GM21528 (cell line): ENCODE measurements at regions not wholly inside any gene's neighbourhood (a gene's known extent, or its start where the extent isn't known, plus 50 kb on each side); places are given as distances from the start of the nearest gene placed in this dataset.
"Not testable (repeated sequence)": the region's sequence is repeated elsewhere in the genome, so short reads cannot be mapped to it uniquely, and the experiment has no call there.

Source experiments
- ATAC-seq: cut with Tn5 transposase; IDR thresholded peaks from one replicate; pipeline ENCODE4 v1.9.1; 2021; ENCODE audit warnings: mild to moderate bottlenecking, moderate library complexity; ENCODE audit not compliant: unreplicated experiment, low FRiP score

DNA sequence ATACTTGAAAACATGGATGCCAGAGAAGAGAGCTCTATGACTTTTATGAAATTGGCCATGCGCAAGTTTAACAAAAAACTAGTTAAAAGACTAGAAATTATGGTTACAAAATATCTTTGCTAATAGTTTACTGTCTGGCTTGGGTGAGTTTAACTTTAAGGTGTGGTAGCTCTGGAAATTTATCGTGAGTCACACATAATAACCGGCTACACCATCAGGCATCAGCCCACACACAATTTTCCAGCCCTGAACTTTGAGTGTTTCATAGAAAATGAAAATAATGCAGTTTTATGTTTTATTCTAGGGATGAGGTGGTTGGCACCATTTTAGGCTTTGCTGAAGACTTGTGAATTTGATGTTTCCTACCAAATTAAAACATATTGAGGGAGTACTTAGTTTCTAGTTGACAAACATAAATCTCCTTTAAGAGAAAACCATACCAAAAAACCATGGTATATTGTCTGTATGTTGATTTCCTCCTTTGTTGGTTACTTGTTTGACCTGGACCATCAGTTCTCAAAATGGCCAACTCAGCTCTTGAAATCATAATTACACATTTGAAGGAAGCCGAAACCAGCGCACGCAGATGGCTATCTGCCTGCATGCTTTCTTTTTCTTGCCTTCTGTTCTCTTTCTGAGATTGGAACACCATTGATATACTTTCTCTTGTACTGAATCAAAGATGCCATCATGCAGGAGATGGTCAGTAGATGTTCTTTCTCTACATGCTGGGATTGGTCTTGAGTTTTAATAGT is 125.1 kb downstream of the AKAP11 start:
- no peak for ATAC-seq

DNA sequence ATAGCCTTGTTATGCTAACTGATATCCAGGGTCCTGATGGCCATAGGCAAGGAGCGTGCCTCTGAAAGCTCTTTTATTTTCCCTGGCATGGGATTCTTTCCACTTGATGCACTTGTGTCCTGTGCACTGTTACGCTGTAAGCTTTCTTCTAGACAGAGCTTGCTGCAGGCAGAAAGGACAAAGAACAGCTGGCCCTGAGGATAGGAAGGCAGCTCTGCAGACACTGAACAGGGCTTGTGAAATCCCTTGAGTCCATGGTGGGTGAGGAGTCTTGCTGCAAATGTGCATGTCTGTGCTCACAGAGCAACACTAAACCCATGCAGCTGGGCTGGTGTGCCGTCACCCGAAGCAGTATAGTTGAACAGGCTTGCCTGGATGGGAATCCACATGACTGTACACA is 126.6 kb downstream of the AKAP11 start:
- no peak for ATAC-seq

DNA sequence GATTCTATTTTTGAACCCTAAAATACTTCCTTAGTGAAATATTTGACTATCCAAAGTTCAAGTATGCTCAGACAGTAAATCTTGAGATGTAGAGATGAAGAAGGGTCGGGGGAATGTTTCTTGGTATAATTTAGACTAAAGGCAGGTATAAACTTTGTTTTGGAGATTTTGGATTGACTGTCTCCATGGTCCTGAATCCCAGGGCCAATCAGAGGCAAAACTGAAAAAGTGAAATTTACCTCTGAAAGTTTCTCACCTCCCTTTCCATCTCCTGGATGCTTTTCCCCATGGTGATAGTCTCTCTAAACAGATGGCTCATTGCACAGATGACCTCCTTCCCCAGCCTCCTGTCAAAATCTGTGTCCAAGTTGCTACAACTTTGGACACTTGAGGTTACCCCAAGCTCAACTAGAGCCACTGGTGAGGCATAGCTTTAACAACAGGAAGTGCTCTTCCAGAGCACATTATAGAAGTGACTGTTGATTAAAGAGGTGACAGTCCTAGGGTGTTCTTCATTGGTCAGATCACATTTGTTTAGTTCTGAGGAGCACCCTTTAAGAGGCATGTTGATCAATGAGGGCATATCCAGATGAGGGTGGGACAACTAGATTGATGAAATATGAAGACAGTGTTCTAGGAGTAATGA is 128.4 kb downstream of the AKAP11 start:
- no peak for ATAC-seq

DNA sequence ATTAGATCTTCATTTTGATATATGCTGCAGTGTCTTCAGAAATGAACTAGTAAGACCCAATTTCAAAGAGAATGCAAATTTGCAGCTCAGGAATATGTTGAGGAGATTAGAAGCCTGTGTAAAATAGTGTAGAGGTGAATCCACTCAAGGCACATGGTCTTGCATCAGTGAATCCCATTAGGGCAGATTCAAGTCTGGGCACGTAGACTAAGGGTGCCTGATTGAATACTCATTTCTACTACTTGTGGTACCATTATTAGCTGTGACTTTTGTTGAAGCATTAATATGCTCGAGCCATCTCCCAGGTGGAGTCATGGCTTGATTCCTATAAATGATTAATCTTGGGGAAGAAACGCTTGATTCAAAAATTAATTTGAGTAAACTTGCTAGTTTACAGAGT is 129.4 kb downstream of the AKAP11 start:
- ATAC-seq: no peak

DNA sequence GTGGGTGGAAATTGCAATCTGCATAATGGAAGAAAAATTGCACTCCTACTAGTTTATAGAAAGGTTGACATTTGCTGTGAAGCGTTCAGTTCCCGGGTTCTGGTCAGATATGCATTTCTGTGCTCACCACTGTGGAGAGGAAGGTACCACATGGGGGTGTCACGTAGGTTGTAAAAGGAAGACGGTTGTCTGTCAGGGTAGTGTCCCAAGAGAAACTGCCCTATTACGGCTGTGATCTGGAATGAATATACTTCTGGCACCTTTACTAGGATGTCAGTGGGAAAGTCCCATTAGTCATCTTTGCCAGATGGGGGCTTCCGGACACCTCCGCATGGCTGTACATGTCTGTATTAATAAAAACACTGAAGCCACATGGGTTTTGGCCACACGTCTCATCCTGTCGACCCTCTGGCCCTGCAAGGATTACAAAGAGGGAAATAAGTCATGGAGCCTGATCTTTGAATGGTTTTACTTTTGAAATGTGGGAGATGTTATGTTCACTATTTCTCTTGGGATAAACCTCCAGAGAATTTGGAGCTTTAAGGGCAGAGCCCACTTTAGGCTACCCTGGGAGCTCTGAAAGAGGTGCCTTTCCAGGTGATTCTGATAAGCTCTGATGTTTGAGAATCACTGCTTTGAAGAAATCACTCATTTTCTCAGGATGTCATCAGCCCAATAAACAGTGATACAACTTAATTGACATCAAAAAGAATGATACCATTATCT is 133.9 kb downstream of the AKAP11 start:
- peak; percentile 71 for ATAC-seq

DNA sequence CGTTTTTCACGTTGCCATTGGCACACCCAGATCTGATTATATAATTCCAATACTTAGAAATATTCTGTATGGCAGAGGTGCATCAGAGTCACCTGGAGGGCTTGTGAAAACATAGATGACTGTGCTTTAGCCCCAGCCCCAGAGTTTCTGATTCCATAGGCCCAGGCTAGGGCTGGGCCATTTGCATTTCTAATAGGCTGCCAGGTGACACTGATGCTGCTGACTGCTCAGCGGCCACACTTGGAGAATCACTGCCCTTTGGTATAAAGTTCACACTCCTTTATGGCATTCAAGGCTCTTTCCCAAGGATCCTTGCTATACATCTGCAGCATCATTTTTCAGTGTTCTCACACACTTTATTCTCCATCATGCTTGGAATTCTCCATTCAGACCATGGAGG is 137.1 kb downstream of the AKAP11 start:
- no peak for ATAC-seq

DNA sequence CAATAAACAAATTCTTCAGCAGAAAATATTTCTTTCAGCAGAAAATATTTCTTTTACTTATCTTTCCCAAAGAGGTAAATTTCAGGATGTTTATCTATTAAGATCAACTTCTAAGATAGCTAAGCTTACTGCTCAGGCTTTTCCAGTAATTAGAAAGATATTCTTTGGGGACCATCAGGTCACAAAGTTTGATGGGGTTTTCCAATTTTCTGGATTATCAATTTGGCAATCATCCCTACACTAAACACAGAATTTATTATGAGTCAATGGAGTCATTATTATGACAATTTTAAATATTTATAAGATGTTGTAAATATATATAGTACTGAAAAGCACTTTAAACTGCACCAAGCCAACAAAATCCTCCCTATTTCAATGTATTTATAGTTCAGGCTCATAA is 137.6 kb downstream of the AKAP11 start:
- no peak for ATAC-seq

DNA sequence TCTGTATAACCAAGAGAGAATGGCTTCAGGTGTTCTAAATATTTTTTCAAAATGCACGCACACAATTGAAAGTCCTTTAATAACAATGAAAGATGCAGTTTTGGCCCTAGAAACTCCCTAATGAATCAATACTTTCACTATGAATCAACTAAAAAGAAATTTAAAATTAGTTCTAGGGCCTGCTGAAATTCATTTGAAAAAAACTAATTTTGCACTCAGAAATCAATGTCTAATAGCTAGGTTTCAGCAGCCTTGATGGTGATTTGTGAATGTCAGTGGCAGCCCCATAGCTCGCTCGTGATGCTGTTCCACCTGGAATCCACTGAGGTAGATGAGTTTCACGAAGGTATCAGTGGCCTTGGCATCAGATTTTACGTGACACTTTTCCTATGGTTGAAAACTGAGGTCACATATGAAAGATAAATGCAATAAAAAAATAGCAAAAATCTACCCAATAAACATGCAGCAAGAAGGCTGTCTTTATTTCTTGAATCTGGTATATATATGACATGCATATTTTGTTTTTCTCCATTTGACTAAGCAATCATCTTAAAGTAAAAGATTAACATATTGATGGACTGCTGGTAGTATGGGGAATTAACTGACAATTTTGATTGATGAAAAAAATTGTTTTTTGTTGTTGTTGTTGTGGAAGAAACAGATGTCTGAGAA is 141.0 kb downstream of the AKAP11 start:
- ATAC-seq: peak; percentile 53

DNA sequence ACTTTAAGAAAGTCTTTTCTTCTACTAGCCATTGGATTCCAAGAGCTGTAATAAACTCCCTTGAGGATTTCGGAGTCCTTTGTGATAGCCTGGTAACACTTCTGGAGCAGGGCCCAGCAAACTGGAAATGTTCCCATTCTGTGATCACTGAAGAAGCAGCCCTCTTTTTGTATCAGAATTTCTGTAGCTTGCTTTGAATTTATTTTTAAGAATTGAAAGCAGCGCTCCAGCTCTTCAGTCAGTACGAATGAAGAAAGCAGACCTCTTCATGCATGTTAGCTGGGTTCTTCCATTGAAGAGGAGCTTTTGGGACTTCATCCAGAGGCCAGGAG is 141.5 kb downstream of the AKAP11 start:
- ATAC-seq: no peak

DNA sequence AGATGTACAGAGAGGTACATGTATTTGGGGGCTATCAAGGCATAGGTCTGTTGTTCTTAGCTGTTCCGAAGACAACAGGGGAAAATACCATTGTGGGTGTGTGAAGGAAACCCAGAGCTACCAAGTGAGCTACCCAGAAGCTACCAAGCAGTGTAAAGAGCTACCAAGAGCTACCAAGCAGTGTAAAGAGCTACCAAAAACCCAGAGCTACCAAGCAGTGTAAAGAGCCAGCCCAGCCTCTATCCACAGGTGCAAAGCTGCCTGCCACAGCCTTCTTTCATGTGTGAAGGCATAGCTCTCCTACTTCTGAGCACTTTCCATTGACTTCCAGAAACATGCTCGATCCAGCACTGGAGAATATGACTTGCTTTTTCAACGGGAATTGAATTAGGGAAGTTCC is 145.7 kb downstream of the AKAP11 start:
- no peak for ATAC-seq

DNA sequence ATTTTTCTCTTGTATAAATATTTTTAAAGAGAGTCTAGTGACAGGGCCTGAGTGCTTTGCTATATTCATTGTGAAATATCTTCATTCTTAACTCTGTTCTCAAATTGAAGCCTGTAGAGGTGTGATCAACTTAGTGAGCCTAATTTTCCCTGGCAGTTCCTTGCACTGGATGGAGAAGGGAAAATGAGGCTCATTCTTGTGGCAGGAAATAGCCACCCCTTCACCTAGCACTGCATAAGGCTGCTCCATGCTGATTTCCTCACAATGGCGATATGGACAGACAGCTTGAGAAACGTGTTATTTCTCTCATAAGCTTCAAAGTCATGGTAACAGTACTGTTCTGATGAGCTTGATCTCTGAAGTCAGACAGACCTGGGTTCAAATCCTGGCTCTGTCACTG is 146.2 kb downstream of the AKAP11 start:
- ATAC-seq: no peak

DNA sequence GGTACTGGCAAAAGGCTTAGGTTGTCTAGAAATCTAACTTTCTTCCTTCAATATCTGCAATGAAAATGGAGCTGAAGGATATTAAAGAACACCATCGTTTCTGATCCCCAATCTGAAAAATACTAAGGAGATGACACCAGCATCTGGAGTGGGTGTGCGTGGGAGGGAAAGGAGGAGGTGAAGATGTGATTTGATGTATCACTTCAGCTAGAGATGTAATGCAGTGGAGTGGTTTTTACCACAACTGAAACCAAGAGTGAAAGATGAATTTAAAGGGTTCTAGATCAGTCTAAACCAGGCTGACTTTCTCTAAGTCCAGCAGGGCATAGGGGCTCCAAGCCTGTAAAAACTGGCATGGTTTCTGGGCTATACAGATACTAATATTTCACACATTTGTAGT is 148.4 kb downstream of the AKAP11 start:
- peak; percentile 74 for ATAC-seq

DNA sequence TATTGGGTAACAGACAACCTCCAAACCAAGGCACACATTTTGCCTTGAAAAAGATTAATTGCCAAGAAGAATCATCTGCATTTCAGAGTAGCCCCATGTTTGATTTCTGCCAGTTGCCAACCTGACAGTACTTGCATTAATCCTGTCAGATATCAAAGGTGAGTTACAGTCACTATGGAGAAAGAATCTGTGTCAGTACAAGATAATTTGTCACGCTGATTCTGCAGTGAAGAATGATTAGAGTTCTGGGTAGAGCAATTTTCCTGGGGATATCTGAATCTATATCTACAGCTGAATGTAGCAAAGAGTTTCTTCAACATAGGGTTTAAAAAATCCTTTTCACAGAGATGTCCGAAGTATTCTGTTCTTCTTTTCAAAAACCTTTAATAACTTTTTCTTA is 150.7 kb downstream of the AKAP11 start:
- no peak for ATAC-seq

DNA sequence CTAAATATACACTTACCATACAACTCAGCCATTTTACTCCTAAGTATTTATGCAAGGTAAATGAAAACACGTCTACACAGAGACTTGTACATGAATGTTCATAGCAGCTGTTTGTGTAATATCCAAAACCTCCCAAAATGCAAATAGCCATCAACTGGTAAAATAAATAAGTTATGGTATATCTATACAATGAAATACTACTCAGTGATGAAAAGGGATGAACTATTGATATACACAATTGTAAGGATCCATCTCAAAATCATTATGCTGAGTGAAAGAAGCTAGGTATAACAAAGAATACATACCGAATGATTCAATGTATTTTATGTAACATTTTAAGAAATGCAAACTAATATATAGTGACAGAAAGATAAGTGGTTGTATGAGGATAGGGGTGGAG is 149.8 kb upstream of the TNFSF11 start:
- no peak for ATAC-seq

DNA sequence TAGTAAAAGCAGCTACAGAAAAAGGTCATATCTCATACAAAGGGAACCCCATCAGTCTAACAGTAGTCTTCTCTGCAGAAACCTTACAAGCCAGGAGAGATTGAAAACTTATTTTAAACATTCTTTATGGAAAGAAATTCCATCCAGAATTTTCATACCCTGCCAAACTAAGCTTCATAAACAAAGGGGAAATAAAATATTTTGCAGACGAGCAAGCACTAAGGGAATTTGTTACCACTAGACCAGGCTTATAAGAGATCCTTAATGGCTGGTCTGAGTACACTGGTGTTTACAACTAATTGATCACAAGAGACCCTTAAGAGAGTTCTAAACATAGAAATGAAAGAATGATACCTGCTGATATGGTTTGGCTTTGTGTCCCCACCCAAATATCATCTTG is 128.6 kb upstream of the TNFSF11 start:
- ATAC-seq: no peak

DNA sequence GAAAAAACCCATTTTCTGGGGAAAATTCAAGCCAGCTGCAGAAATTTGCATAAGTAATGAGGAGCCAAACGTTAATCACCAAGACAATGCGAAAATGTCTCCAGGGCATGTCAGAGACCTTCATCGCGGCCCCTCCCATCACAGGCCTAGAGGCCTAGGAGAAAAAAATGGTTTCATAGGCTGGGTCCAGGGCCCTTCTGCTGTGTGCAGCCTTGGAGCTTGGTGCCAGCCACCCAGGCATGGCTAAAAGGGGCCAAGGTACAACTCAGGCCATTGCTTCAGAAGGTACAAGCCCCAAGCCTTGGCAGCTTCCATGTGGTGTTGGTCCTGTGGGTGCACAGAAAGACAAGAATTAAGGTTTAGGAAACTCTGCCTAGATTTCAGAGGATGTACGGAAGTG is 127.4 kb upstream of the TNFSF11 start:
- ATAC-seq: not testable (repeated sequence)

DNA sequence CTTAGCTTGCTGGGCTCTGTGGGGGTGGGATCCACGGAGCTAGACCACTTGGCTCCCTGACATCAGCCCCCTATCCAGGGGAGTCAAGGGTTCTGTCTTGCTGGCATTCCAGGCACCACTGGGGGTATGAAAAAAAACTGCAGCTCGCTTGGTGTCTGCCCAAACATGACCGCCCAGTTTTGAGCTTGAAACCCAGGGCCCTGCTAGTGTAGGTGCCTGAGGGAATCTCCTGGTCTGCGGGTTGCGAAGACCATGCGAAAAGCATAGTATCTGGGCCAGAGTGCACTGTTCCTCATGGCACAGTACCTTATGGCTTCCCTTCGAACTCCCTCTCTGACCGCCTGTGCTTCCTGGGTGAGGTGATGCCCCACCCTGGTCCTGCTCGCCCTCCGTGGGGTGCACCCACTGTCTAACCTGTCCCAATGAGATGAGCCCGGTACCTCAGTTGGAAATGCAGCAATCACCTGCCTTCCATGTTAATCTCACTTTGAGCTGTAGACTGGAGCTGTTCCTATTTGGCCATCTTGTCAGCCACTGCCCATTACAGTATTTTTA is 120.8 kb upstream of the TNFSF11 start:
- ATAC-seq: no peak

DNA sequence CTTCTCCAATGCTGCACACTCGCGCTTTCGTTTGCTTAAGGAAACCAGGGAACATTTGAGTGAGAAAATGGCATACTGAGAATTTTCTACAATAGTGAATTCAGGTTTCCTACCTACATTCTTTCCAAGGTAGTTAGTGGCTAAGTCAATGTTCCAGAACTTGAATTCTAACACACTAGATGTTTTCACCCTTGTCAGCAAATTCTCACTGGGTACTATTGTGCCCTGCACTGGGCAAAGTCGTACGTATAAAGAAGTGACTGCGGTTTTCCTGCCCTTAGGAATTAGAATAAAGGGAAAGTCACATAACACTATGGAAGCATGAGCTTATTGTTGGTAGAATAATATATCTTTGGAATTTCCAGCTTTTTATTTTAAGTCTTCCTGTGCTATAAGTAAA is 119.2 kb upstream of the TNFSF11 start:
- no peak for ATAC-seq

DNA sequence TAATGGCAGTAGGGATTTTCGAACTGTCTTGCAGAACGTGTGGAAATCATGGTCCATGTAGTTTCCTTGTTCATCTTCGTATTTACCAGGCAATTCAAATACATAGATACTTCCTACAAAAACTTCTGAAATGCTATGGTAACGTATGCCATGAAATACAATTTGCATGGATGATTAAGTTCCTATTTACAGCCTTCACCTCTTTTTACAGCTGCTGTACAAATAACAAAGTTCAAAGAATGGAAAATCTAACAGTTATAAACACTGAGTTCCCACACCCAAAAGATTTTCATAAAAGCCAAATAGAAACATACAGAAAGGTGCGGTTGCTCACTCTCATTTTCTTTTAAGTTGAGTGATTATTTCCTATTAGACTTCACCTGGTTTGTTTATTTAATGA is 115.8 kb upstream of the TNFSF11 start:
- no peak for ATAC-seq

DNA sequence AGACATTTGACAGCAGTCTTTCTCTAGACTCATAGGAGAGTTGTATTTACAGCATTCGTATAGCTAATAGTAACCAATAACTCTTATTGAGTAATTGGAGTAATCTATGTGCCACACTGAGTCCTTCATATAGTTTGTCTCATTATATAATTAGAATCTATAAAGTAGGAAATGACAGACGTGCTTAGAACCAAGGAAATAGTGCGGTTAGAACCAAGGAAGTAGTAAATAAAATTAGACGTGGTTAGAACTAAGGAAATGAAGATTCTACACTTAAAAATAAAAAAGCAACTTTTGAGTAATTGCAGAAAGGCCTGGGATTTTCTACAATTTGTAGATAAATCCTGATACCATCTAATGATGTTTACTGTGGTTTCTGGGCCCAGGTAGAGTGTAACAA is 107.8 kb upstream of the TNFSF11 start:
- ATAC-seq: no peak

DNA sequence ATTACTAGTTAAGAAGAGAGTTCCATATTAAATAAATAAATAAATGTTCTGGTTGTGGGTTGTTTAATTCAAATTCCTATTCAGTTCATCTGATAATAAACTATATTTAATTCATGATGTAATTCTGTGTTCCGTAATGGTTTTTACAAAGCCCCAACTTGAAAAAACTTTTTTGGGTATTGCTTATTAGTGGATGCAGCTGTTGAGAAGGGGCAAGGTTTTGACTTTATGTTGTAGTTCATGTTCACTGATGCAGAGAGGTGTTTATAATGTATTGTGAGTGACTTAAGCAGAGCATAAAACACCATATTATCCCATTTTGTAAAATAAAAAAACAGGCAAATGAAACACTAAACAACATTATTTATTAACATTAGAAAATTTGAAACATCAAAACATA is 107.3 kb upstream of the TNFSF11 start:
- no peak for ATAC-seq
